COR-L47 (cell line): ENCODE measurements at regions not wholly inside any gene's neighbourhood (a gene's known extent, or its start where the extent isn't known, plus 50 kb on each side); places are given as distances from the start of the nearest gene placed in this dataset.
"Not testable (repeated sequence)": the region's sequence is repeated elsewhere in the genome, so short reads cannot be mapped to it uniquely, and the experiment has no call there.

Experiments
- DNase-seq: peaks from one replicate; lab custom pipeline; 2025; lab: John Stamatoyannopoulos, UW

DNA sequence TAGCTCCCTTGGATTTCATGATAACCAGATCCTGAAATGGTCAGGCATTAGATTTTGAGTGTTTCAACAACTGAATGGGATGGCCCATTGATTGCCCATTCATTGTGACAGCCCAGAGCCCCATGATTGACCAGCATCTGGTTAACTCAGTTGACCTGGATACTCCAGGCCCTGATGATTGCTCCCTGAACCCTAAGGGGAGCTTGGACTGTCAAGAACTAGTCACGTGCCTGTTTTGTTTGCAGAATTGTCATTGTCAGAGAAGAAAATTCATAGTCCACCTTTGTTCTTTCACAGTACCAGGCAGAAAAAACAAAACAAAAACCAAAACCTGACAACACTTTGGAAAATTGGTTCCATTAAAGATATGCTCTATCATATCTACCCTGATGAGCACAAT is 241.3 kb upstream of the ONECUT1 start:
- DNase-seq: no peak

GRCh38 chr15:53022788-53023187 is 232.7 kb upstream of the ONECUT1 start:
- no peak for DNase-seq

DNA sequence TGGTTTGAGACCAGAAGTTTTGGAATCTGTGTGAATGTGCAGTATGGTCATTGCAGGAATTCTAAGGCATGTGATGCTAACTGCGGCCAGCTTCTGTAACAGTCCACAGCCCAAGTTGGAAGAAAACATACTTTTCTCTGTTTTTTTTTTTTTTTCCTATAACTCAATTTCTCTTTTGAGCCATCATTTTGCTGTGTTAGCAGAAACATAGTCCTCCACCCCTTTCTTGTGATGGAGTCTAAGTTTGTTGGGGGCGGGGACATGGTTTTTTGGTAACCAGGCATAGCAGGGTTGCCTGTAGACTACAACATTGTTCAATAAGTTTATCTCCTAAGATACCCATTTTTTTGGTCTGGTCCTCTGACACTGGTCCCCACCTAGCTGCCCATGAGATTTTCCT is 223.2 kb upstream of the ONECUT1 start:
- DNase-seq: no peak

- DNase-seq: not testable (repeated sequence)
These were observed 221.6 kb upstream of the ONECUT1 start for GRCh38 chr15:53011779-53012178.

DNA sequence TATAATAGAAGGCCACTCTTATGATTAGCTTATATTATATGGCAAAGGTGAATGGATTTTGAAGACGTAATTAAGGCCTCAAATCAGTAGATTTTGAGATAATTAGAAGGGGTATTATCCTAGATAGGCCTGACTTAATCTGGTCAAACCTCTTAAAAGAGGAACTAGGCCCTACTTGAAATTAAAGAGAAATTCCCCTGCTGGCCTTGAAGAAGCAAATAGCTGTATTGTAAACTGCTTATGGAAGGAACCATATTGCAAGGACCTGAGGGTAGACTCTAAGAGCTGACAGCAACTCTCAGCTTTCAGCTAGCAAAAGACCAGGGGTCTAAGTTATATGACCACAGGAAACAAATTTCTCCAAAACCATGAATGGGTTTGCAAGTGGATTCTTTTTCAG is 219.0 kb upstream of the ONECUT1 start:
- no peak for DNase-seq

DNA sequence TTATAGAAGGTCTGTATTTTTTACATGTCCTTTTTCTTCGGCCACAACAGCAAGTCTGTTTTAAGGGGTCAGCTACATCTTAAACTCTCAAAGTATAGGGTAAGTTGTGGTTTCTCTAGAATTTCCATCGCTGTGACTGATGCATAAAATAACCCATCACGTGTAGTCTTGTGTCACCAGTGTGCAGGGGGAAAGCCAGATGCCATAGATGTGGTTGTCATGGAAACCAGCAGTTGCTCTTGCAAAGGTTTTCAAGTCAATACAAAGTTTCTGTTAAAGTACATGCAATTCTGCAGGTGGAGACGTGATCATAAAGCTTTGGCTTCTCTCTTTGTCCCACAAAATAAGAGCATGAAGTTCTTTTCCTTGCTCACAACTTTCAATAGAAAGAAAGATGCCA is 210.3 kb upstream of the ONECUT1 start:
- DNase-seq: no peak

DNA sequence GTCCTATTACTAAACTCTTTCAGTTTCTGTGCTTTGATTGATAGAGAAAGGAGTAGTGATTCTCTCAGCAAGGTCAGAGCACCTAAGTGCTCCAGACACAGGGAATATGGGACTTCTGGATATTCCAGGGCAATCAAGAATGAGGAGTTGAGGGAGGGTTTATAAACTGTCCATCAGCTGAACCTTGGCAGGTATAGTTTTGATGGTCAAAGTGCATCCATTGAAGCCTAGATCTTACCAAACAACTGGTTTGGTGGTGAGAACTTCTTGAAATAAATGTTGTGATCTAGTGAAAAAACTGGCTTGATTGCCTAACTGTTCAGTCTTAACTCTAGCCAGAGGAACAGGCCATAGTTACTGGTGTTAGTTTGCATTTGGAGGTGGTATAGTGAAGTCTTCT is 207.0 kb upstream of the ONECUT1 start:
- no peak for DNase-seq

DNA sequence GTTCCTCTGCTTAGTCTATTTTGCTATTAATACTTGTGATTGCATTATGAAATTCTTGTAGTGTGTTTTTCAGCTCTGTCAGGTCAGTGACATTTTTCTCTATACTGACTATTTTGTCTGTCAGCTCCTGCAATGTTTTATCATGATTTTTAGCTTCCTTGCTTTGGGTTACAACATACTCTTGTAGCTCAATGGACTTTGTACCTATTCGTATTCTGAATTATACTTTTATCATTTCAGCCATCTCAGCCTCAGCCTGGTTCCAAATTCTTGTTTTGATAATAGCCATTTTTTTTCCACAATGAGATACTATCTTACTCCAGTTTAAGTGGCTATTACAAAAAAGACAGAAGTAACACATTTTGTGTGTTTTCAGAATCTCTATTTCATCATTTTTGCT is 204.2 kb upstream of the ONECUT1 start:
- no peak for DNase-seq

DNA sequence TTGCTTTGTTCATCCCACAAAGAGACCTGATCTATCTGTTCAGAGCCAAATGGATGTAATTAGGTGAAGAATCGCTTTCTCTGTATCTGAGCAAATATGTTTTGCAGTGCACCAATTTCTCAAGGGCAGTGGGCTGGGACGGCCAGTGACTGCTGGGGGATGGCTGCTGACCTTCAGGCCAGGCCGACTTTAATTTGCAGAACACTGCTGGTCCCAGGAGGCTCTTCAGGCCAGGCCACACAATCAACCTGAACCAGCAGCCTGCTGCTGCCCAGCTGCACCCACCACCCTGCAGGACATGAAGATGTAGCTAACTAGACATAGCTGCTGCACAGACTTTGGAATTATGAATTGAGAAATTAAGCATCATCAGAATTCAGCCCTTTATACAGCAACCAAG is 194.4 kb upstream of the ONECUT1 start:
- no peak for DNase-seq

DNA sequence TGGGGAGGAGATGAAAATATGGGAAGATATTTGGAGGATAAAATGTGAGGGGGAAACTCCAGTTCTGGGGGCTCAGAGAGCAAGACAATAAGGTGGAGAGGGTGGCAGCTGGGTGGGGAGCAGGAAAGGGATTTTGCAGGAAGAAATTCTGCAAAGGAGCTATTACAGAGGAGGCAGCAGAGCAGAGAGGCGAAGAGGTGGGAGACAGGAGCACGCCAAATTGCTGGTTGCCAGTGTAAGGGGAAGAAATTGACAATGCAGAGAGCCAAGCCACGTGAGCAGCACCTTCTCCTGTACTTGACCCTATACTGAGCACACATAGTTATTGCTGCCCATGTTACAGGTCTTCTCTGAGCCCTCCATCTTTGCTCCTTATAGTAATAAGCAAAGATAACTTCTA is 190.3 kb upstream of the ONECUT1 start:
- no peak for DNase-seq

DNA sequence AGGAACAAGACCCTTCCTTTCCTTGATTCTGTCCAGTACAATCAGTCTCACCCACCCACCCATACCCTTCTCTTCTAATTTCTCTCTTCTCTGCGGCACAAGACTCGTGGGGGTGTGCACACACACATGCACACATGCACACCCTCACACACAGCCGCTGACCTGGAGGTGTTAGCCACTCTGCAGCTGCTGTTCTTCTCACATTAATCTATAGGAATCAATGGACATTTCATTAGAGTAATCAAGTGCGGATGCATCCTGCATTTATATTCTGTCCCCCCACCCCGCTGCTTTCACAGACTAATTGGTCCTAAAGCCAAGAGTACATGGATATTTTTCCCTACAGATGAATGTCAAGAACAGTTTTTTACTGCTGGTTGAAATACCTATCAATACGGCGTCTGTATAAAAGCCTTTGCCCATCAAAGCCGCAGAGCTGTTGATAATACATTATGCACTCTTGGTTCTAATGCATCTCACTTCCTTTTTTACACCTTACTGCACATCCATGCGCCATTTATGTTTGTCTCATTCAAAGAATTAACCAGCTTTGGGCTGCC is 186.5 kb upstream of the ONECUT1 start:
- DNase-seq: no peak

DNA sequence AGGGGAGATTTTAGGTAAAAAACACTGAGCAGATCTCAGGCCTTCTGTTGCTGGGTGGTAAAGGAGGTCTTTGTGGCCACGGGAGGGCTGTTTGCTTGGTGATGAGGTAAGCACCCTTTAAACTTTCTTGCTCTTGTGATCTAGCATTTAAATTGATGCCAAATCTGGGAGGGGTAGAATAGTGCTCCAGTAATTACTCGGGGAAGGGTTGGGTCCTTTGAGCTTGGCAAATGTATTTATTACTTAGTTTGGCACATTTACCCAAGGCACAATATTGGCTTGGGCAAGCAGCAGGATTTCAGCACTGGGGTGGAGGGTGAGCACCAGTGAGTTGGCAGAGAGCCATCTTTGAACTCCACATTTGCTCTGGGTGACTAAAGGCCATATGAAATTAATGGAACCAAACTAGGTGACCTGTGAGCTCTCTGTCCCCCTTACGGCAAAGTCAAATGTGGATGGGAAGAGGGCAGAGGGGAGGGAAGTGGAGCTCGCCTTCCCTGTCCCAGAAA is 185.9 kb upstream of the ONECUT1 start:
- no peak for DNase-seq

GRCh38 chr15:52963865-52964264 is 173.7 kb upstream of the ONECUT1 start:
- DNase-seq: no peak

GRCh38 chr15:52960283-52960682 is 170.1 kb upstream of the ONECUT1 start:
- DNase-seq: no peak

- no peak for DNase-seq
These were observed 153.6 kb upstream of the ONECUT1 start for GRCh38 chr15:52943746-52944145.

- no peak for DNase-seq
These were observed 146.4 kb upstream of the ONECUT1 start for GRCh38 chr15:52936489-52936888.

GRCh38 chr15:52925130-52925529 is 135.0 kb upstream of the ONECUT1 start:
- DNase-seq: no peak

- no peak for DNase-seq
These were observed 134.5 kb upstream of the ONECUT1 start for GRCh38 chr15:52924630-52925029.

GRCh38 chr15:52923626-52924025 is 133.5 kb upstream of the ONECUT1 start:
- DNase-seq: no peak

- no peak for DNase-seq
These were observed 132.7 kb upstream of the ONECUT1 start for GRCh38 chr15:52922871-52923270.

GRCh38 chr15:52912172-52912571 is 122.0 kb upstream of the ONECUT1 start:
- DNase-seq: no peak

- DNase-seq: no peak
These were observed 103.2 kb upstream of the ONECUT1 start for GRCh38 chr15:52893338-52893737.

GRCh38 chr15:52879904-52880303 is 89.8 kb upstream of the ONECUT1 start:
- DNase-seq: no peak

DNA sequence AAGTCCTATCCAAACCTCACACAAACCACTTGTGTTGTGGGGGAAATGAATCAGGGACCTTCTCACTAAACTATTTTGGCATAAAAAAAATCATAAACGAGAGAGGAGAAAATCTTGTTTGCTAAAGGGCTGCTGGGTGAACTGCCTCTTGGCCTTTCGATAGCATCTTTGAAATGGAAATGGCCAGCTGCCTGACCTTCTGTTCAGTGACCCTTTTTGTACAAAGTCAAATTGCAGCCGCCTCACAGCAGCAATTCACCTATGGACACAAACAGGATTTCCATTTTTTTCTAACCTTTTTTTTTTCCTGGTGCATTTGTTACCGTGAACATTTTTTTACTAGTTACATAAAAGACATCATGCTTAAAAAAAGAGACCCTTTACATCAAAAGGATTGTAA is 89.0 kb upstream of the ONECUT1 start:
- no peak for DNase-seq
